Stimulated activated CD4-positive, alpha-beta T cell treated with anti-CD3 and anti-CD28 coated beads, Interleukin-15, amount 100 ng/mL, for 1 hour (primary cell): ENCODE measurements at regions not wholly inside any gene's neighbourhood (a gene's known extent, or its start where the extent isn't known, plus 50 kb on each side); places are given as distances from the start of the nearest gene placed in this dataset.
"Not testable (repeated sequence)": the region's sequence is repeated elsewhere in the genome, so short reads cannot be mapped to it uniquely, and the experiment has no call there.

Experiments
- DNase-seq, 2 donors: peaks; one replicate each; pipeline ENCODE4 v3.0.0-alpha.2; 2020; ENCODE audit warnings: low read depth in 1 of 2, low spot score in 1 of 2

DNA sequence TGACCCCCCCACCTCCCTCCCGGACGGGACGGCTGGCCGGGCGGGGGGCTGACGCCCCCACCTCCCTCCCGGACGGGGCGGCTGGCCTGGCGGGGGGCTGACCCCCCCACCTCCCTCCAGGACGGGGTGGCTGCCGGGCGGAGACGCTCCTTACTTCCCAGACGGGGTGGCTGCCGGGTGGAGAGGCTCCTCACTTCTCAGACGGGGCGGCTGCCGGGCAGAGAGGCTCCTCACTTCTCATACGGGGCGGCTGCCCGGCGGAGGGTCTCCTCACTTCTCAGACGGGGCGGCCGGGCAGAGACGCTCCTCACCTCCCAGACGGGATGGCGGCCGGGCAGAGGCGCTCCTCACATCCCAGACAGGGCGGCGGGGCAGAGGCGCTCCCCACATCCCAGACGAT, 84.7 kb downstream of the OR2B2 start:
- not testable (repeated sequence) for DNase-seq

DNA sequence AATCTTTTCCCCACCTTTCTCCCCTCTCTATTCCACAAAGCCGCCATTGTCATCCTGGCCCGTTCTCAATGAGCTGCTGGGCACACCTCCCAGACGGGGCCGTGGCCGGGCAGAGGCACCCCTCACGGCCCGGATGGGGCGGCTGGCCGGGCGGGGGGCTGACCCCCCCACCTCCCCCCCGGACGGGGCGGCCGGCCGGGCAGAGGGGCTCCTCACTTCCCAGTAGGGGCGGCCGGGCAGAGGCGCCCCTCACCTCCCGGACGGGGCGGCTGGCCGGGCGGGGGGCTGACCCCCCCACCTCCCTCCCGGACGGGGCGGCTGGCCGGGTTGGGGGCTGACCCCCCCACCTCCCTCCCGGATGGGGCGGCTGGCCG, 85.6 kb downstream of the OR2B2 start:
- DNase-seq: not testable (repeated sequence)

DNA sequence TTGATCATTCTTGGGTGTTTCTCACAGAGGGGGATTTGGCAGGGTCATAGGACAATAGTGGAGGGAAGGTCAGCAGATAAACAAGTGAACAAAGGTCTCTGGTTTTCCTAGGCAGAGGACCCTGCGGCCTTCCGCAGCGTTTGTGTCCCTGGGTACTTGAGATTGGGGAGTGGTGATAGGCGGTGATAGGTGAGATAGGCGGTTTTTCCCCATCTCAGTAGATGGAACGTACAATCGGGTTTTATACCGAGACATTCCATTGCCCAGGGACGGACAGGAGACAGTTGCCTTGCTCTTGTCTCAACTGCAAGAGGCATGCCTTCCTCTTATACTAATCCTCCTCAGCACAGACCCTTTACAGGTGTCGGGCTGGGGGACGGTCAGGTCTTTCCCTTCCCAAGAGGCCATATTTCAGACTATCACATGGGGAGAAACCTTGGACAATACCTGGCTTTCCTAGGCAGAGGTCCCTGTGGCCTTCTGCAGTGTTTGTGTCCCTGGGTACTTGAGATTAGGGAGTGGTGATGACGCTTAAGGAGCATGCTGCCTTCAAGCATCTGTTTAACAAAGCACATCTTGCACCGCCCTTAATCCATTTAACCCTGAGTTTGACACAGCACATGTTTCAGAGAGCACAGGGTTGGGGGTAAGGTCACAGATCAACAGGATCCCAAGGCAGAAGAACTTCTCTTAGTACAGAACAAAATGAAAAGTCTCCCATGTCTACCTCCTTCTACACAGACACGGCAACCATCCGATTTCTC, 86.2 kb downstream of the OR2B2 start:
- not testable (repeated sequence) for DNase-seq

DNA sequence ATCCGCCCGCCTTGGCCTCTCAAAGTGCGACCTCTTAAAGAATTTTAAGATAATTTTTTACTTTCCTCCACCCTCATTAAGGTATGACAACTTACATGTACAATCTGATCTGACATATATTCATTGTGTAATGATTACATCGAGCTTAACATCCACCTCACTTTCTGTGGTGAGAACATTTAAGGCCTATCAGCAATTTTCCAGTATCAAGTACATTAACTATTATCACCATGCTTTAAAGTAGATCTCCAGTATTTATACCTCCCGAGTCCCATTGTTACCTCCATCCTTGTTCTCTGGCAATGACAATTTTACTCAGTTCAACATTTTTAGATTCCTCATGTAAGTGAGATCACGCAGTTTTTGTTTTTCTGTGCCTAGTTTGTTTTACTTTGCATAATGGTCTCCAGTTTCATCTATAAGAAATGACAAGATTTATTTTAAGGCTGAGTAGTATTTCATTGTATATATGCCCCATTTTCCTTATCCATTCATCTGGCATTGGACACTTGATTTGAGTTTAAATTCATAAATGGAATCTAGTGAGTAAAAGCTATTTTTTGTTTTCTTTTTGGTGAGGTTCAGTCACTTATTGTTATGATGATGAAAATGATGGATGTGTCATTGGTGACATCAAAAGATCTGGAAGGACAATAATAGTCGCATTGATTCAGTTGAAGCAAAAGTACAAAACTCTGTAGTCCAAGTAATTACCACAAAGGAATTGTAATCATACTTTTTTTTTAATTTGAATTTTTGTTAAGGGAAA, 87.0 kb downstream of the OR2B2 start:
- no peak for DNase-seq

DNA sequence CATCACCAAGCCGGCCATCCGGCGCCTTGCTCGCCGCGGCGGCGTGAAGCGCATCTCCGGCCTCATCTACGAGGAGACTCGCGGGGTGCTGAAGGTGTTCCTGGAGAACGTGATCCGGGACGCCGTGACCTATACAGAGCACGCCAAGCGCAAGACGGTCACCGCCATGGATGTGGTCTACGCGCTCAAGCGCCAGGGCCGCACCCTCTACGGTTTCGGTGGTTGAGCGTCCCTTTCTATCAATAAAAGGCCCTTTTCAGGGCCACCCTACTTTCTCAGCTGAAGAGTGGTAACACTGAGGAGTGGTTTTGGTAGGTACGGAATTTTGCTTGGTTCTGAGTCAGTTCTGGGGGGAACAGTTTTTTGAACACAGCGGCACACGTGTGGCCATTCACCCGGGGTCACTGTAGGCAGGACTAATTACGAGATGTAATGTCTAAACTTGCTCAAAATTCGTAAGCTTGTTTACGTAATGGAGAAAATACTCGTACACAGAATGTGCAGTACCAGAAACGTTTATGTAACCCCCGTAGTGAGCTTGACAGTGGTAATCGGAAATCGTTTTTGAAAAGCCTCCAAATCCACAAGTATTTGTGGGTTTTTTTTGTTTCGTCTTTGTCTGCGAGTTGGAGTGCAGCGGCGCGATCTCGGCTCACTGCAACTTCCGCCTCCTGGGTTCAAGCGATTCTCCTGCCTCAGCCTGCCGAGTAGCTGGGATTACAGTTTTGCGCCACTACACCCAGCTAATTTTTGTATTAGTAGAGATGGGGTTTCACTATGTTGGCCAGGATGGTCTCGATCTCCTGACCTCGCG, 87.8 kb downstream of the OR2B2 start:
- DNase-seq: not testable (repeated sequence)

DNA sequence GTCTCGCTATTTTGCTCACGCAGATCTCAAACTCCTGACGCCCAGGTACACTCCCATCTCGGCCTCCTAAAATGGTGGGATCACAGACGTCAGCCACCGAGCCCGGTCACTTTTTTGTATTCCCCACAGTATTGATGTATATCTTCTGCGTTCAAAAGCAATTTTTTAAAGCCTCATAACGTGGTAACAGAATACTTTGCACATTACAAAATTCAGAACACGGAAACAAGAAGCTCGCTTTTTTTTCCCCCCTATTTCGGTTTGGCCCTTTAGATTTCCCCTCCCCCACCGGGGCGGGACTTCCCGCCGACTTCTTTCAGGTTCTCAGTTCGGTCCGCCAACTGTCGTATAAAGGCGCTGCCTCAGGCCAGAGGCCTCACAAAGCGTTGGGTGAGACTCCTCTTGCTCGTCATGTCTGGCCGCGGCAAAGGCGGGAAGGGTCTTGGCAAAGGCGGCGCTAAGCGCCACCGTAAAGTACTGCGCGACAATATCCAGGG, 88.4 kb downstream of the OR2B2 start:
- peak in 1 of 2 donors; percentile 60 for DNase-seq

DNA sequence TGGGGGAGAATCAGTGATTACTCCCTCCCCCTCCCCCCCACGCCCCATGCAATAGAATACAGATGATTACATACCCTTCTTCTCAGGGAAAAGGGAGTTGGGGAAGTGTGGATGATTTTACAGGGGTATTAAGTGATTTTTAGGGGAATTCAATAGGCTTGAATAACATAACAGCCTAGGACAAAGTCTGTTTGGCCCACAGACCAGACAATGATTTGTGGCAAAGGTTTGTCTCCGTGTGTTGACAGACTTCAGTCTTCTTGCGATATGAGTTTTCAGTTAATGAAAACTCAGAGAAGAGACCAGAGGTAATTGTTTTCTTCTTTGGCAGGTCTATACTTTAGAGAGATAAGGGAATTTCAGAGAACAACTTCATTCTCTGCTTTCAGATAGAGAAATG, 95.3 kb downstream of the OR2B2 start:
- no peak for DNase-seq

DNA sequence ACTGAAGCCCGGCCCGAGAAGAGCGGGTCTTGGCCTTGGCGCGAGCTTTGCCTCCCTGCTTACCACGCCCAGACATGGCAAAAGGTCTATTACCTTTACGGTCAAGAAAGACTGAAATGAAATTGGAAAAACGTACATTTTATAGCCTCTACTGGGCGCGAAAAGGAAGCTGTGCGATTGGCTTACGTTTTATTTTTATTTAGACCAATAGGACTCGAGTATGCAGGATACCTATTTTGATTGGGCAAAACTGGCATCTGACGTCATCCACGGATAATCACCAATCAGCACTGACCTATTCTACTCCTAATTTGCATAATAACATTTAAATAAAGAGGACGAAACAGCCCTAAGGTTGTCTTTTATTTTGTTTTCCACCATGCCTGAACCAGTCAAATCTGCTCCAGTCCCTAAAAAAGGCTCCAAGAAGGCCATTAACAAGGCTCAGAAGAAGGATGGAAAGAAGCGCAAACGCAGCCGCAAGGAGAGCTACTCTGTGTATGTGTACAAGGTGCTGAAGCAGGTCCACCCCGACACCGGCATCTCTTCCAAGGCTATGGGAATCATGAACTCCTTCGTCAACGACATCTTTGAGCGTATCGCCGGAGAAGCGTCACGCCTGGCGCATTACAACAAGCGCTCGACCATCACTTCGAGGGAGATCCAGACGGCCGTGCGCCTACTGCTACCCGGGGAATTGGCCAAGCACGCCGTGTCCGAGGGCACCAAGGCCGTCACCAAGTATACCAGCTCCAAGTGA, 97.4 kb downstream of the OR2B2 start:
- DNase-seq: peak in 1 of 2 donors; percentile 53

DNA sequence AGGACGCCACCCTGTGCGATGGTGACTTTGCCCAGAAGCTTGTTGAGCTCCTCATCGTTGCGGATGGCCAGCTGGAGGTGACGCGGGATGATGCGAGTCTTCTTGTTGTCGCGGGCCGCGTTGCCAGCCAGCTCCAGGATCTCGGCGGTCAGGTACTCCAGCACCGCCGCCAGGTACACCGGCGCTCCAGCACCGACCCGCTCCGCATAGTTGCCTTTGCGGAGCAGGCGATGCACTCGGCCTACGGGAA, 97.9 kb downstream of the OR2B2 start:
- not testable (repeated sequence) for DNase-seq

DNA sequence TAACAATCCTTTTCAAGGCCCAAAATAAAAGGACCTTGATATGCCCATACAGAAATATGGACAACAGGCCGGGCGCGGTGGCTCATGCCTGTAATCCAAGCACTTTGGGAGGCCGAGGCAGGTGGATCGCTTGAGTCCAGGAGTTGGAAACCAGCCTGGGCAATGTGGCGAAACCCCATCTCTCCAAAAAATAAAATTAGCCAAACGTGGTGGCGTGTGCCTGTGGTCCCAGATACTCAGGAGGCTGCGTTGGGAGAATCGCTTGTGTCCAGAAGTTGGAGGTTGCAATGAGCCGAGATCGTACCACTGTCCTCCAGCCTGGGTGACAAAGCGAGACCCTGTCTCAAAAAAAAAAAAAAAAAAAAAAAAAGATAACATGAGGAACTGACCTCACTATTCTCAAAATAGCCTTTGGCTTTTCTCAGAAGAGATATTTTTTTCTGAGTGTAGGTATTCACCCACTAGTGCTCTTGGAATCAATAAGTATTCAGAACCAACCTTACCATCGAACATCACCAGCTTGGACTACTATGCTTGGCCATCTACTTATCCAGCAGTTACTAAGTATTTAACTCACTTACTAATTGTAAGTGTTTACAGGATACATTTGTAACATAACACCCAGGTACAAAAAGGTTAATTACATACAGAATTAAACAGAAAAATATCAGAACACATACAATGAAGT, 99.2 kb downstream of the OR2B2 start:
- DNase-seq: no peak

DNA sequence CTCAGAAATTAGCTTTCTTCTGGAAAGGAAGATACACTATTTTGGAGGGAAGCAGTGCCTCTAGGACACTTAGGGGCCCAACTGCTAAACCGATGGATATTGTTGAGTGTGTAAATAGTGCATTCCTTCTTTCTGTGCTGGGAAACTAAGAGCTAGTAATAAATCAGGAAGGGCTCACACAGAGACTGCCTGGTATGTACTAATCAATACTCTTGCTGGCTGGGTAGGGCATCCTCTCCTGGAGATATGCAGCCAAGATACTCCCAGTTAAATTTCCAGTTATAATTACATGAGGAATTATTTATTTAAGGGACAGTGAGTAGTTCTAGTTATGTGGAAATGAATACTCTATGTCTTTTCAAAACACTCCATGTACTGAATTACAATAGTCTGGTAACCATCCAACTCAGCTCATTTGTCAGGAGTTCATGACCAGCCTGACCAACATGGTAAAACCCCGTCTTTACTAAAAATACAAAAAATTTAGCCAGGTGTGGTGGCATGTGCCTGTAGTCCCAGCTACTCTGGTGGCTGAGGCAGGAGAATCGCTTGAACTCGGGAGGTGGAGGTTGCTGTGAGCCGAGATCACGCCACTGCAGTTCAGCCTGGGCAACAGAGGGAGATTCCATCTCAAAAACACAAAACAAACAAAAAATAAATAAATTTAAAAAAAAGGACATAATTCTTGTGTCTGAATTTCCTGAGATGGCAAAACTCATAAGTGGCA, 100.0 kb downstream of the OR2B2 start:
- no peak for DNase-seq

DNA sequence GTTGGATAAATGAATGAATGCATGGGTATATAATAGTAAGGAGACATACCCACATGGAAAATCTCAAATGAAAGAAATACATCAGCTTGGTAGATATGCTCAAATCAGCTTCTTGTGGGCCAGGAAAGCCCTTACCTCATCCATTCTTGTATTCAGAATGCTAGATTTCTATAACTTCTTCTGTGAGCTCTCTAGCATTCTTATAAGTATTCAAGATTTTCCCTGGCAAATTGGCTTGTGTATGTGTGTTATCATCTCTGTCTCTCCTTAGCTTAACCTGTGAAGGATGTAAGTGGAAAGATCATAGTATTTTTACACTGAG, 100.8 kb downstream of the OR2B2 start:
- DNase-seq: no peak

DNA sequence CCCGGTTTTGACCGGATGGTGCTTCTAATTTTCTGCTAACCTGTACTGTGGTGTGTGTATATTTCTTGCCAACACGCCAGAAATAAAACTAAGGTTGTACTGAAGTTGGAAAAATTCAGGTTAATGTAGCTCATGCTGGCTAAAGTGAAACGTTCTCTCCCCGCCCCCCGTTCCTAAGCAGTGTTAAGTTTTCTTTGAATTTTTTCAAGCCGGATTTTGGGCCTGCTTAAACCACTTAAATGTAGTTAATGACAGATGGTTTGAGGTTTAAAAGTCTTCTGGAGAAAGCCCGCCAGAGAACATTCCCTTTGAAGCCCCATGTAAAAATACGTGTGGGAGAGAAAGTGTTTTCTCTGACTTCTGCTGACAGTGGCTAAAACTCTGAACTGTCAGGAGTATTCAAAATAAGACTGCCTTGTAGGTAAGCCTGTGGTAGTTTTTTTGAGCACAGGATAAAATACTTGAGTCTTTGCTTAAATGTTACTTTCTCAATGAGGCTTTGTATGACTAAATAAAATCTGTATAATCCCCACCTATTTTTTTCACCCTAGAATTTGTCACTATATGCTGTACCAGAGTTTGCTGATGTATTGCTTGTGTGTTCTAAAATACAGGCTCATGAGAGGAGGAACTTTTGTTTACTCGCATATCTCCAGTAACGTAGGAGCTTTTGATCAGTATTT, 101.3 kb downstream of the OR2B2 start:
- DNase-seq: no peak

DNA sequence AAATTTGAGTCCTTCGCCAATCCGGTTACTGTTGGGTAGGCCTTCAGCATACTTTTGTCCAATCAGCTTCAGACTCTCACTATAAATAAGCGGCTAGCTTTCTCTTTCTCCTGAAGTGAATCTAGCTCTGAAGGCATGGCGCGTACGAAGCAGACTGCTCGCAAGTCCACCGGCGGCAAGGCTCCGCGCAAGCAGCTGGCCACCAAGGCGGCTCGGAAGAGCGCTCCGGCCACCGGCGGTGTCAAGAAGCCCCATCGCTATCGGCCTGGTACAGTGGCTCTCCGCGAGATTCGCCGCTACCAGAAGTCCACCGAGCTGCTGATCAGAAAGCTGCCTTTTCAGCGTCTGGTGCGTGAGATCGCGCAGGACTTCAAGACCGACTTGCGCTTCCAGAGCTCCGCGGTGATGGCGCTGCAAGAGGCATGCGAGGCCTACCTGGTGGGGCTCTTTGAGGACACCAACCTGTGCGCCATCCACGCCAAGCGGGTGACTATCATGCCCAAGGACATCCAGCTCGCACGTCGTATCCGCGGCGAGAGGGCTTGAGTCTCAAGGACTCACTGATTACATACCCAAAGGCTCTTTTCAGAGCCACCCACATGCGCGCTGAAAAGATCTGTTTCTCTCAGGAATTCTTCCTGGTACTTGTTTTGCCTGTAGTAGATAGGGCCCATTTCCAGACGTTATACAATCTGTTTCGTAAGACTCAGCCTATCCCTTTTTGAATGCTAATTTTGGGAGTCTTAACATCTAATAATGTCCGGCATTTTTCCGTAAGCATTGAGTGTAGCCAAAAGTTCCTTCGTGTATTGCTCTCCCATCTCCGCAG, 102.0 kb downstream of the OR2B2 start:
- DNase-seq: peak in 1 of 2 donors; percentile 55

DNA sequence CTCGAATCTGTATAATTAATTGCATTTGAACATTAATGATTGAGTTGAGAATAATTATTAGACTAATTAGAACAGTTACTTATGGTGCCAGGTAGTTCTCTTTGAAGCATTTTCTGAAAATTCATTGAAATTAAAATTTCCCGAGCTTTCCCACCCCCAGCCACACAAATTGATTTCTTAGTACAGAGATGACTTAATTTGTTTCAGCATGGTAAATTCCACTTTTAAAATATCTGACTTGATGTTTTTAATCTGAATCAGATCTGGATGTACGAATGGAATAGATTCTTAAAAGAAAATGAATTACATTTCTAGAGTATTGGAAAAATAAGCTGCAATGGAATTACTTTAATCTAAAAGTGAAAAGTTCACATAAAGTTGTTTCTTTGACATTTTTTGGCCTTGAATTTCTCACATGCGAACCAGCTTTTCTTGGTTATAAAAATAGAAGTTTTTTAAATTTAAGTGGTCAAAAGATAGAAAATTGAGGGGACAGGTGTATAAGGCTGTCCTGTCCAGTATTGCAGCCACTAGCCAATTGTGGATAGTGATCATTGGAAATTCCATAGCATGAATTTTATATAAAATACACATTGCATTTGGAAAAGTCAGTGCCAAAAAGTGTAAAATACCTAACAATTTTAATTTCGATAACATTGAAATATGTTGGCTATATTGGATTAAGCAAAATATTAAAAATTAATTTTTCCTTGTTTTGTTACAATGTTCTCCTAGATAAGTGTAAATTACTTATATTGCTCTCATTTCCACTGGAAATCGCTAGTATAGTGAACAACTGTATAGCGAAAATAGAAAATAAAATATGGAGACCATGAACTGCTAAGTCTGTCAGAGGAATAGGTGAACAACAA, 102.9 kb downstream of the OR2B2 start:
- DNase-seq: no peak

DNA sequence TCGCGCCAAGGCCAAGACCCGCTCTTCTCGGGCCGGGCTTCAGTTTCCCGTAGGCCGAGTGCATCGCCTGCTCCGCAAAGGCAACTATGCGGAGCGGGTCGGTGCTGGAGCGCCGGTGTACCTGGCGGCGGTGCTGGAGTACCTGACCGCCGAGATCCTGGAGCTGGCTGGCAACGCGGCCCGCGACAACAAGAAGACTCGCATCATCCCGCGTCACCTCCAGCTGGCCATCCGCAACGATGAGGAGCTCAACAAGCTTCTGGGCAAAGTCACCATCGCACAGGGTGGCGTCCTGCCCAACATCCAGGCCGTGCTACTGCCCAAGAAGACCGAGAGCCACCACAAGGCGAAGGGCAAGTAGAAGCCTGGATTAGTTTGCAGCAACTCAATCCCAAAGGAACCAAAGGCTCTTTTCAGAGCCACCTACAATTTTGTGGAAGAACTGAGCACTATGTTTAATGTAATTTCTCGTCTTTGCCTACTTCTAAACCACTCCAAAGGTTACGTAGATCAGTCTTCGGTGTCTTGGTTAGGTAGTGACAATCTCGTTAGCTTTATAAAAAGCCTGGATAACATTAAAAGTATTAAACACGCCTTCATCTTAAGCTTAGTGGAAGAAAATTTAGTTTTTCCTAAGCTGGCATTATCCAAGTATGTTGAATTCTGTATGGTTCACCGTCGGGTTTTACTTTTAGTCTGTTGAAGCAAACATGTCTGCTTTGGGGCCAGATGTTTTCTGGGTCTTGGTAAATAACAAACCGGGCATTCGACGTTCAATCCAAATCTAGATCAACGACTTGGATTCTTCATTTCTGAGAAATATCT, 103.7 kb downstream of the OR2B2 start:
- DNase-seq: not testable (repeated sequence)
